ENCODE measurements at regions not wholly inside any gene's neighbourhood (a gene's known extent, or its start where the extent isn't known, plus 50 kb on each side); places are given as distances from the start of the nearest gene placed in this dataset.
"Not testable (repeated sequence)": the region's sequence is repeated elsewhere in the genome, so short reads cannot be mapped to it uniquely, and the experiment has no call there.

DNA sequence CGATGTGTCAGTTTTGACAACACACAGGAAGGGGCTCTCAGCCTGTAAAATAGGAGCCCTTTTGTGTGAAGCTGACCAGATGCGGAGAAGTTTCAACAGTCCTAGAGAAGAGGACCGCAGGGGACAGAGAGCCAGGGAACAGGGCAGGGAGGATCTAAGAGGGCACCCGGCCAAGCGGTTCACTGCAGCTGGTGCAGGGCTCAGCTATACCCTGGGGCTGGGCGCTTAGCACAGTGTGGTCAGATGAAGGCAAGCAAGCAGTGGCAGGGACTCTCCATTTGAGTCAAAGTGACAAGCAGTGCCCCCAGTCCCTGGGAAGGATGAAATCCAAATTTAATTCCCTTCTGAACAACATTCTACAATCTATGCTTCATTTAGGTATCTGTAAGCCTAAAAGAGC is 88.9 kb upstream of the PLGLB2 start:
- not testable (repeated sequence) for H3K27me3 Mint-ChIP-seq; H3K9me3 Mint-ChIP-seq; H3K36me3 Mint-ChIP-seq; DNase-seq (ENCODE audit: low spot score in 2 of 2); H3K27ac Mint-ChIP-seq; H3K4me3 Mint-ChIP-seq; H3K4me1 Mint-ChIP-seq; ATAC-seq (ENCODE audit: low read depth)

DNA sequence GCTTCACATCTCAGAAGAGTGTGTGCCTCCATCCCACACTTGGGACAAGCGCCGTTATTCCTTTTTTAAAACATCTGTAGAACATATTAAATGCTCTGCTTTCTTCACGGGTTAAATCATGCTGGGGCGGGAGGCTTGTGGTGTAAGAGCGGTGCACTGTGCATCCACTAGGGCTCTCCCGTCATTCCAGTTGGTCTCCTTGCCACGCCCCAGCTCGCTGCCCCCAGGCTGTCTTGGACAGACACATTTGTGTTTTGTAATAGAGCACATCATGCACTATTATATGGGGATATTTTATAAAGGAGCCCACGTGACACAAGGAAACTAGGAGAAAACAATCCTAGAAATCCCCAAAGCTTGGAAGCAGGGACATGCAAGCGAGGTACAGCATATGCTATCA is 87.7 kb upstream of the PLGLB2 start:
- not testable (repeated sequence) for H3K27ac Mint-ChIP-seq; ATAC-seq (ENCODE audit: low read depth); H3K4me1 Mint-ChIP-seq; H3K4me3 Mint-ChIP-seq; DNase-seq (ENCODE audit: low spot score in 2 of 2); H3K27me3 Mint-ChIP-seq; H3K9me3 Mint-ChIP-seq; H3K36me3 Mint-ChIP-seq

DNA sequence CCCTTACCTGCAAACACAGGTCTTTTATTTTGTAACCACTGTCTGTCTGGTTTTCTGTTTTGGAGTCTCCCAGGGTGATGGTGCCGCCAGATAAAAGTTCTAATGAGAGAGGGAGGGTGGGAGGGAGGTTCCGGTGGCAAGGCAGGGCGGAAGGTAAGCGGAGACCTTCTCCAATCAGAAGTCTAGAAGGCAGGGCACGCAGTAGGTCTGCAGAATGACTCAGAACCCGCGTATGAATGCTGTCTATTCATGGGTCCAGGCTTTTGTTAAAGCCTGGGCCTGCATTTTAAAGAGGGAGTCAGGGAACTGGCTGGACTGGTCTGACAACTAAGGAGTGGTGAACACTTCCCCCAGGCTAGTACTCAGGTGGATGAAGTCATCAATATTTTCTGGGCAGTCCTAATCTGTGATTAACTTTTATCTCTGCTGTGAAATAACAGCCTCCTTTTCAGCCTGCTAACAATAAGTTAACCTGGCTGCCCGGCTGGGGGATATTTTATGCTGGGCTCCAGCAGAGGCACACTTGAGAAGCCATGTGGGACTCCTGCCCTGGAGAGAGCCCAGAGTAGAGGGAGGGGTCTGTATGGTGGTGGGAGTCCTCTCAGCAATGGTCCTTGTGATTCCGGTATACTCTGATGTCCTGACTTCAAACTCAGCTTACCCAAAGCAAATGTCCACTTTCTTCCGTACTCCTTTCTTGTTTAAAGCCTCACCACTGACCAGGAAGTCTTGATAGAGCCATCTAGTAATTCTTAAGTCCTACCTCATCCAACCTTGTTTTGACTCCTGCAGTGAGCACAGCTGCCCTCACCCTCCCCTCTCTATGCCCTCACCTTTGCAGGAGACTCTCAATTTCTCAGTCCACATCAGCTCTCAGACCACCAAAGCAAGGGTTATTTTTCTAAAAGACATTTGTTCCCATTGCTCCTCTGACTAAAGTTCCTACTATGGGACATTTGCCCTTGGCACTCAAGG is 85.3 kb upstream of the PLGLB2 start:
- H3K4me1 Mint-ChIP-seq; H3K27me3 Mint-ChIP-seq; H3K36me3 Mint-ChIP-seq; H3K27ac Mint-ChIP-seq; DNase-seq (ENCODE audit: low spot score in 2 of 2); H3K9me3 Mint-ChIP-seq; H3K4me3 Mint-ChIP-seq; ATAC-seq (ENCODE audit: low read depth): not testable (repeated sequence)

DNA sequence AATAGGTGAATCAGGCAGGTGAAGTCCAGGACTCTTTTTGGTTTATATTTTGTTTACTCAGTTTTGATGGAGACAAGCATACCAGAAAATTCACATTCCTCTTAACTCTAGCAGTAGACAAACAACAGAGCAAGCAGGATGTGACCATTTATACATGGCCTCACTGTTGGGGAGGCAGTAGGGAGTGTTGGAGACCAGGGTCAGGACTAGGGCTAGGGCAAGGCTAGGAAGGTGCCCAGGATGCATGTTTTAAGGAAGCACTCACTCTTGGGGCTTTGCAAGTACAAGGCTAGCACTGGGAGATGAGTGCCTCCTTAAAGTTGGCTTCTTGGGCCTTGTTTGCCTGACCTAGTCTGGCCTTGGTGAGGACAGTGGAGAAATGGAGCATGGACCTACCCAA is 84.5 kb upstream of the PLGLB2 start:
- not testable (repeated sequence) for H3K9me3 Mint-ChIP-seq; H3K27me3 Mint-ChIP-seq; H3K27ac Mint-ChIP-seq; ATAC-seq (ENCODE audit: low read depth); H3K4me3 Mint-ChIP-seq; DNase-seq (ENCODE audit: low spot score in 2 of 2); H3K36me3 Mint-ChIP-seq; H3K4me1 Mint-ChIP-seq

DNA sequence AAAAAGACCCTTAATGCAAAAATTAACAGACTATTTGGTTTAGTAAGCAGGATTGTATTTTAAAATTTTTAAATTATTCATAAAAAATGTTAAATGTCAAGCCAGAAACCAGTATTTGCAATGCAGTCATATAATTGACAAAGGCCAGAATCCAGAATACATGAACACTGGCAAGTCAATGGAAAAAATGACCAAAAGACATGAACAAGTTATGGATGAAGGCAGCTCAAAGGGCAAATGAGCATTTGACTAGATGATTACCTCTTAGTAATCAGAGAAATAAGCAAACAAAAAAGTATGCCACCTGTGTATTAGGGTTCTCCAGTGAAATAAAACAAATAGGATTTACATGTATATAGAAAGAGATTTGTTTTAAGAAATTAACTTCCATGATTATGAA is 80.9 kb upstream of the PLGLB2 start:
- not testable (repeated sequence) for H3K4me3 Mint-ChIP-seq; H3K9me3 Mint-ChIP-seq; H3K27ac Mint-ChIP-seq; H3K4me1 Mint-ChIP-seq; ATAC-seq (ENCODE audit: low read depth); DNase-seq (ENCODE audit: low spot score in 2 of 2); H3K27me3 Mint-ChIP-seq; H3K36me3 Mint-ChIP-seq

DNA sequence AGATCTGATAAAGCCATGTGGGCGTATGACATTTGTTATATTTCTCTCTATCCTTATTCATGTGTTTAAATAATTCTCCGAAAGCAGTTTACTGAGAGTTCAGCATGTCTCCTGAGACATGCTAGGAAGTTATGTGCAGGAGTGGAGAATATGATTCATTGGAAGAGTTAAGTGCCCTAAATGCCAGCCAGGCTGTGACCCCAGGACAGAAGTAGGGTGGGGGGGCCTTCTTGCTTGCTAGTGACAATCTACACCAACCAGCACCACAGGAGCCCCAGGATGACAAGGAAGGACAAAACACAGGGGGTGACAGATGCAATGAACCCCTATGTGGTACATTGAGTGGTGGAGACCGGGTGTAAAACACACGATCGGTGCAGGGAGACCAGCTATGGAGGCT is 79.5 kb upstream of the PLGLB2 start:
- H3K9me3 Mint-ChIP-seq; ATAC-seq (ENCODE audit: low read depth): not testable (repeated sequence)

DNA sequence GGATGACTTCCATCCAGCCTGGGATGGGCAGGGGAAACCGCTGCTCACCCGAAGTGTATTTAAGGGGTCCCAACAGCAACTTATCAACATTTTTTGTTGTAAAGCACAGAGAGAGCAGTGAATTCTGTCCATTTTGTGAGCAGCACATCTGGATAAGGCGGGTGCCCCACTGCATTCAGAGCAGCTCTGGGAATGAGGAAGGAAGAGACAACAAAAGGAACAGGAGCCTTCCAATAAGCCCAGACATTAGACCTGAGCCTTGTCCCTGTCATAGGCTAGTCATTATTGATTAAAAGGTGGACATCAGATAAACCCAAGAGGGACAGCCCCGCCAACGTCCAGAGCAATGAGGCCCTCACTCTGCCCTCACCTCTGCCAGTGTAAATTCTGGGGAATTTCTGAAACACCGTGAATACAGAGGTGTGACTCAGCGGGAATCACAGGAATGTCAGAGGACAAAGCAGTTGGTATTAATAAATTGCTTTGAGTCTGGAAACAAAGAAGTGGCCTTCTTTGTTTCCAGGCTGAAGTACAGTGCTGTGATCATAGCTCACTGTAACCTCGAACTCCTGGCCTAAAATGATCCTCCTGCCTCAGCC is 78.2 kb upstream of the PLGLB2 start:
- H3K27me3 Mint-ChIP-seq; H3K4me3 Mint-ChIP-seq; DNase-seq (ENCODE audit: low spot score in 2 of 2); H3K36me3 Mint-ChIP-seq; ATAC-seq (ENCODE audit: low read depth); H3K4me1 Mint-ChIP-seq; H3K27ac Mint-ChIP-seq; H3K9me3 Mint-ChIP-seq: not testable (repeated sequence)

More for the DNA sequence above, 79.5 kb upstream of the PLGLB2 start:
- H3K27ac Mint-ChIP-seq; H3K4me3 Mint-ChIP-seq; H3K27me3 Mint-ChIP-seq; DNase-seq (ENCODE audit: low spot score in 2 of 2); H3K4me1 Mint-ChIP-seq; H3K36me3 Mint-ChIP-seq: not testable (repeated sequence)

DNA sequence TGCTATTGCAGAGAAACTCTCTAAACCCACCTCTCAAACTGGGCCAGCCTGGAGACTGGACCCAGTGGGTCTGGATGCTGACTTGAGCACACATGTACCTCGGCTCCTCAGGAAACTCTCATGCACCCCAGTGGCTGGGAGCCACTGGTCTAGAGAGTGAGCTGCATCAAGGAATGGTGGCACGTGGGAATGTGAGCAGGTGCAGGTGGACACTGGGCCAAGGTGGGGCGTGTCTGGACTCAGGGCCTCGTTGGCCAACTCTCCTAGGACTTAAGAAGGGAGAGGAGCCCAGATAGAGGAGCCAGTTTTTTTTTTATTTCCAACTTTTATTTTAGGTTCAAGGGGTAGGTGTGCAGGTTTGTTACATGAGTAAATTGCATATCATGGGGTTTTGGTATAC is 75.5 kb upstream of the PLGLB2 start:
- not testable (repeated sequence) for H3K9me3 Mint-ChIP-seq; H3K4me1 Mint-ChIP-seq; H3K4me3 Mint-ChIP-seq; H3K27me3 Mint-ChIP-seq; H3K36me3 Mint-ChIP-seq; H3K27ac Mint-ChIP-seq; ATAC-seq (ENCODE audit: low read depth); DNase-seq (ENCODE audit: low spot score in 2 of 2)

DNA sequence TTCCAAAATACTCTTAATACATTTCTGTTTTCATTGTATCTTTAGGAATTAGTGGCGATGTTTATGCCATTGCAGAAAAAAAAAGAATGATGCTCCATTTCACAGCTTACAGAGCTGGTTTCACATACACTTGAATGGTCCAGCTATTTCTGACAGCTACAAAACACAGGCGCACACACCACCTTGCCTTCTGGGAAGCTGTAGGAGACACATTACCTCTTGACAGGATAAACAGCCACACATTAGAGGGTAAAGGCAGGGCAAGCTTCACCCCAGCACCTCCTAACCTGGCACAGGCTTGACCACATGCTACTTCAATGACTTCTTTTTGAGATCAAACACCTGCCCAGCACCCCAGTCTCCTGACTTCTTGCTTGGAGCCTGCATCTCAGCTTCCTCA is 73.2 kb upstream of the PLGLB2 start:
- DNase-seq (ENCODE audit: low spot score in 2 of 2); ATAC-seq (ENCODE audit: low read depth); H3K4me3 Mint-ChIP-seq; H3K27ac Mint-ChIP-seq; H3K9me3 Mint-ChIP-seq; H3K36me3 Mint-ChIP-seq; H3K4me1 Mint-ChIP-seq; H3K27me3 Mint-ChIP-seq: not testable (repeated sequence)

DNA sequence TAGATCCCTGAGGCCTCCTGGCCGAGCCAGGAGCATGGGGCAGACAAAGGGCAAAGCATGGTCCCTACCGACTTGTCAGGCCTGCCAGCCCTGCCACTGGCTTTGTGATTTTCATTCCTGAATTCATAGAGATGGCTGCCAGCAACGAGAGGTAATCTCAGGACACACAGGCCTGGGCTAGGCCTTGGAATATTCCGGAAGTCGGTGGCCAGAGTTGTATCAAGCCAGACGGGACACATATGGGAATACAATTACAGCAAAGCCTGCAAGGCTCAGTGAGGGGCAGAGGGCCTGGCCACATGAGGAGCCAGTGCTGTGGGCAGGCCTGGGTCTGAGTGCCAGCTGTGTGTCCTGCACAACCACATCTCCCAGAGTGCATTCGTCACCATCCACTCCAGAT is 72.4 kb upstream of the PLGLB2 start:
- not testable (repeated sequence) for DNase-seq (ENCODE audit: low spot score in 2 of 2); H3K4me1 Mint-ChIP-seq; ATAC-seq (ENCODE audit: low read depth); H3K36me3 Mint-ChIP-seq; H3K27ac Mint-ChIP-seq; H3K4me3 Mint-ChIP-seq; H3K27me3 Mint-ChIP-seq; H3K9me3 Mint-ChIP-seq

DNA sequence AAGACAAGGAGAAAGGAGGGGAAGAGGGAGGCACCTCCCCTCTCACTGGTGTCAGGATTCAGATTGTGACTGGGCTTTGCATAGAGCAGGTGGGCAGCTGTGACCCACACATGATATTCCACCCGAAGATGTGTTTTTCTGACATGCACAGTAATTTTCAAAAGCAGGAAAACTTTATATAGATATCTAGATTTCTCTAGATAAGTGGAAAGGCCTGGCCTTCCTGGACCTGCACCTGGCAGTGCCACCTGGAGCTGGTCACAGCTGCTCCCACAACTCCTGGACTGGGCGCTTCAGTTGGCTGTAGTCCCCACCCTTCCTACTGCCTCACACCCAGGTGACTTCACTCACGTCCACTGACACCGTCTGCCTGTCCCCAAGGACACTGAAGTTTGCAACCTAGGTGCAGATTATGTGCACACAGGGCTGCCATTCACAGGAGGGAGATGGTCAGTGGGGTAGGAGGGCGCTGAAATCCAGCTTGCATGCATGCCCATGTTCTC is 70.4 kb upstream of the PLGLB2 start:
- not testable (repeated sequence) for H3K4me1 Mint-ChIP-seq; DNase-seq (ENCODE audit: low spot score in 2 of 2); H3K27me3 Mint-ChIP-seq; ATAC-seq (ENCODE audit: low read depth); H3K9me3 Mint-ChIP-seq; H3K27ac Mint-ChIP-seq; H3K36me3 Mint-ChIP-seq; H3K4me3 Mint-ChIP-seq

DNA sequence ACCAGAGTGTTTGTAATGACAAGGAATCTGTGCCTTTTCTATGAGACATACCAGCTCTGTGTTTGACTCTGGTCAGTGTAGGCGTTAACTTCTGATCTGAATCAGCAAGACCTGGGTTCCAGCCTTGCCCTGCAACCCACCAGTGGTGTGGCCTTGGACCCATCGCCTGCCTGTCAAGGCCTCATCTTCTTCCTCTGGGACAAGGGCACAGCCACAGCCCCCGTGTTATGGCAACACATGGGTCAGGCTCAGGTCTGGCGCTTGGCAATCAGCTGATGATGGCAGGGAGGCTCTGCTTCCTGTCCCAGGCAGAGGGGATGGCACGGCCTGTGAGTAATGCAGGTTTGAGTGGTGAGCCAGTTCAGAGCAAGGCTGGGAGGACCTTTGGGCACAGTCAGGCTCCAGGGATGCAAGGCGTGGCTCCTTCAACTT is 69.1 kb upstream of the PLGLB2 start:
- not testable (repeated sequence) for DNase-seq (ENCODE audit: low spot score in 2 of 2); ATAC-seq (ENCODE audit: low read depth); H3K4me1 Mint-ChIP-seq; H3K36me3 Mint-ChIP-seq; H3K27me3 Mint-ChIP-seq; H3K9me3 Mint-ChIP-seq; H3K4me3 Mint-ChIP-seq; H3K27ac Mint-ChIP-seq

DNA sequence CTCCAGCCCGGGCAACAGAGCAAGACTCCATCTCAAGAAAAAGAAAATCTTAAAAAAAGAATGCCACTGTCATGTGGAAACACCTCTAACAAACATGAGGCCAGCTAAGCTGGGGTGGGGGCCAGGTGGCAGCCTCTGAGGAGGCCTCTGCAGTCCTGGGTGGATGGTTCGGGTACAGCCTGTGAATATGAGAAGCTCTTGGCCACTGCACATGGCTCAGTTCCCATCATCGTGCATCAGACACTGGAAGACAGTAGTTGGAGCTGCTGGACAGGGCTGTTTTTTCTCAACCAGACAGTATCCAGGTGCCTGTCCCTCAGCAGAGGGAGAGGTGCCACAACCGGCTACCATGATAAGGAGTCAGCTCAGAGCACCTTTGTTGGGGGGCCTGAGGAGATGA is 67.9 kb upstream of the PLGLB2 start:
- ATAC-seq (ENCODE audit: low read depth); H3K27me3 Mint-ChIP-seq; H3K36me3 Mint-ChIP-seq; H3K4me3 Mint-ChIP-seq; H3K4me1 Mint-ChIP-seq; DNase-seq (ENCODE audit: low spot score in 2 of 2); H3K9me3 Mint-ChIP-seq; H3K27ac Mint-ChIP-seq: not testable (repeated sequence)

DNA sequence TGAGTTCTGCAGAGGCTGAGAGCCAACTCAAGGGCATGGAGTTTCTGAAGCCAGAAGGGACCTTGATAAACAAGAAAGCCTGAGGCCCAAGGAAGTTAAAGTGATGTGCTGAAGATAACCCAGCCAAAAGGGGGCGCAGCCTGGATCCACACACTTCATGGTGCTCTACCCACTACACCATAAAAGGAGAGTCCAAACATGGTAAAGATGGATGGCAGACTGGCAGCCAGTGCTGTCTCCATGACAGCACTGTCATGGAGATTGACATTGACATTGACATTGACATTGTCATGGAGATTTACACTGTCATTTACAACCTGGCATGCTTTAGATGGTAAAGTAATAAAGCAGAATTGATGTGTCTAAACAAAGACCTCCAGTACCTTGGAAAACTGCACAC is 67.2 kb upstream of the PLGLB2 start:
- not testable (repeated sequence) for H3K9me3 Mint-ChIP-seq, H3K36me3 Mint-ChIP-seq

More for the DNA sequence above, 67.2 kb upstream of the PLGLB2 start:
- not testable (repeated sequence) for H3K4me3 Mint-ChIP-seq; H3K27ac Mint-ChIP-seq; ATAC-seq (ENCODE audit: low read depth); H3K27me3 Mint-ChIP-seq; H3K4me1 Mint-ChIP-seq; DNase-seq (ENCODE audit: low spot score in 2 of 2)
